Skeletal muscle cell (primary cell): ENCODE measurements at regions not wholly inside any gene's neighbourhood (a gene's known extent, or its start where the extent isn't known, plus 50 kb on each side); places are given as distances from the start of the nearest gene placed in this dataset.
"Not testable (repeated sequence)": the region's sequence is repeated elsewhere in the genome, so short reads cannot be mapped to it uniquely, and the experiment has no call there.

Source experiments
- DNase-seq: peaks from one replicate; pipeline ENCODE4 v3.0.0-alpha.2; 2010; ENCODE audit warnings: low read depth
- H3K4me3 ChIP-seq: 2 replicates; pipeline ENCODE4 v1.5.1; 2011; ENCODE audit warnings: low read depth, mild to moderate bottlenecking, control low read depth, low read length, moderate library complexity

GRCh38 chr17:59491353-59492090 lies 73.9 kb upstream of the DHX40 start:
- no peak overlapping the region for H3K4me3 ChIP-seq
- DNase-seq, result no peak

DNA sequence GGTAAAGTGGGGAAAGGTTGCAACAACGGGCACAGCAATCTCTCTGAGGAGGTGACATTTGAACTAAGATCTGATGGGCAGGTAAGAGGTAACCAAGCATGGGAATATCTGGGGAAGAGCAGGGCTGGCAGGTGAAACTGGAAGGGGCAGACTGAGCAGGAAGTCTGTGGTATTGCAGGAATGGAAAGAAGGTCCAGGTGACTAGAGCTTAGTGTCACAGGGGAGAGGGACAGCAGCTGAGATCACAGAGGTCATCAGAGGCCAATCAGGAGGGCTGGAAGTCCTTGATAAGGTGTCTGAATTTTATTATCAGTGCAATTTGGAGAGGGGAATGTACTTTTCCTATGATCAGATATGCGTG lies 73.3 kb upstream of the DHX40 start:
- no peak for DNase-seq
- no peak overlapping the region for H3K4me3 ChIP-seq

DNA sequence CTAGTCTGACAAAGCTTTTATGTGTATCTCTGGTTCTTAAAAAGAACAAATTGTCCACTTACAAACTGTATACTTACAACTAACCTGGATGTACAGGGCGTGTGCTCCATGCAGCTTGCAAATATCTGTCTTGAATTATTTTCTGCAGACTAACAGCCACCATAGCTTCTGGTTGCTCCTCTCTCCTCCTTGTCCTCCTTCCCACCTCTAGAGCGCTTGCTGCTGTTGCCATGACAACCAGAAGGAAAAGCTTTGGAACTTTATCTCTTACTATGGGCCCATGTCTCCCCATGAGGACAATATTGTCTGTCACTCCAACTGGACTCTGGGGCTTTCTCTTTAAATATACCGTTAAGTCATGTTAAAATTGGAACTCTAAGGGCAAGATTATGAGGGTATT lies 71.5 kb upstream of the DHX40 start:
- no peak for DNase-seq
- no peak overlapping the region for H3K4me3 ChIP-seq

DNA sequence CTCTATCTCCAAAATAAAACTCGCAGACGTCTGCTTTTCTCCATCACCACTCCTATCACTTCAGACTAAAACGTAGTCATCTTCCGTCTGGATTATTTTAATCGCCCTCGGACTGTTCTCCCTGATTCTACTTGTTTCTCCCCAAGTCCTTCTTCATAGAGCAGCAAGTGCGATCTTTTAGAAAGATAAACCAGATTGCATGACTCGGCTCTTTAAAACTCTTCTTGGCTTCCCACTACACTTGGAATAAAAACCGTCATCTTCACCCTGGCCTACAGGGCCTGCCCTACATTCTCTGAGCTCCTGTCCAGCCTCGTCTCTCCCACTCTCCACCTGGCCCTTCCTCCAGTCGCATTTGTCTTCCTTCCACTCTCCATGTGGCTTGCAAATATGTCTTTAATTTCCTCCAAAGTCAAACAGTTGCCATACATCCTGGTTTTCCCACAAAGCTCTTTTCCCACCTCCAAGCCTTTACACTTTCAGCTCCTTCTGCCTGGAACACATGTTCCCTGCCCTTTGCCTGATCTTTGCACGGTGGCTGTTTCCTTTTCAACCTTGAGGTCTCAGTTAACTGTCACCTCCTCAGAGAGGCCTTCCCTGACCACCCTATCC lies 70.5 kb upstream of the DHX40 start:
- no peak for DNase-seq
- H3K4me3 ChIP-seq, result no peak overlapping the region

DNA sequence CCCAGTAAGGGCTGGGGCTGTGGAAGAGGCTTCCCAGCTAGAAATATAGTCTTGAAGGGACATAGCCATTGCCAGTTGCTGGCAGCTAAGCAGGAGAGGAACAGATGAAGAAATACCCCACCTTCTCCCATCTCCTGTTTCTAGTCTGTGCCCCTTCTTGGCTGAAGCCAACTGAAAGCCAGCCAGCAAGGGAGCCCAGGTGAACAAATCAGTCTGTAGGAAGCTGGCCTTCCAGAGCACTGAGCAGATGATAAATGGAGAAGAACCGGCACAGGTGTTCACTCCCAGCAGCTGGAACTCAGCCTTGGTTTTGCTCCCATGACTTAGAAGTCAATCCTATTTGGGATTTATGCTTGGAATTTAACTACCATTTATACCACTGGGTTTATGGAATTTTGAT lies 69.2 kb upstream of the DHX40 start:
- no peak overlapping the region for H3K4me3 ChIP-seq

GRCh38 chr17:59498530-59499307 lies 66.7 kb upstream of the DHX40 start:
- DNase-seq, result no peak
- no peak overlapping the region for H3K4me3 ChIP-seq

More for the DNA sequence above, 69.2 kb upstream of the DHX40 start:
- no peak for DNase-seq

- not testable (repeated sequence) for H3K4me3 ChIP-seq
Observed at GRCh38 chr17:59500086-59500655, 65.2 kb upstream of the DHX40 start.

DNA sequence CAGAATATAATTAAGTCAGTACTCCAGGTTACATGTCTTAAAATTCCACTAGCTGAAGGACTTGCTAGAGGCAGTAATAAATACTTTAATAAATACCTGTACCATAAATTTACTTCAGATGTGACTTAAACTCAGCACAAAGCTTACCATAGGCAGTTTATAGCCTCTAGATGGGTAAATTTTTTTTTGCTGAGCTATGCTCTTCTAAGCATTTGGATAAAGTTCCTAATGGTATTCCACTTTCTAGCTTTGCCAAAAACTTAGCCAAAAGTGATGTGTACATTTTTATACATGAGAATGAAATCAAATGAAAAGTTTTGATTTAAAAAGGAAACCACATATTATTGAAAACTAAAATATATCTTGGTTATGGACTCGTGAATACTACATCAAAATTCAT lies 63.7 kb upstream of the DHX40 start:
- no peak overlapping the region for H3K4me3 ChIP-seq
- no peak for DNase-seq

More at GRCh38 chr17:59500086-59500655, 65.2 kb upstream of the DHX40 start:
- not testable (repeated sequence) for DNase-seq

- DNase-seq, result no peak
- H3K4me3 ChIP-seq, result no peak overlapping the region
Observed at GRCh38 chr17:59502800-59503199, 62.6 kb upstream of the DHX40 start.

DNA sequence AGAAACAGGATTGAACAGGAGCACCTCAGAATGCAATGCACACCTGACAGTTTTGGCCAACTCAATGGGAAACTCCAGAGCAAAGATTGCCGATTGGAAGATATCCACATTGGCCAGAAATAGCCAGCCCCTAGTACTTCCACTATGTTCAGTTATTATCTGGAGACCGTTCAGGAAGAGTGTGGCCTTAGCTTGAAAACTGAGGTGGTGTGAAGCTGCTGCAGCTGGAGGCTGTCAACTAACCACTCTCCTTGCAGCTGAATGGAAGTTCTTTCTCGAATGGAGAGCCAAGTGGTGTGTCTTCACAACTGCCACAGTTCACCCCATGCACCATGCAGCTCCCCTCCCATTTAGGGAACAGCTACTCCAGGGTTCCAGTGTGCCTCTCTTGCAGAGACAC lies 61.9 kb upstream of the DHX40 start:
- DNase-seq, result no peak

GRCh38 chr17:59504821-59505220 lies 60.6 kb upstream of the DHX40 start:
- DNase-seq, result no peak
- no peak overlapping the region for H3K4me3 ChIP-seq

More for the DNA sequence above, 61.9 kb upstream of the DHX40 start:
- H3K4me3 ChIP-seq, result no peak overlapping the region

DNA sequence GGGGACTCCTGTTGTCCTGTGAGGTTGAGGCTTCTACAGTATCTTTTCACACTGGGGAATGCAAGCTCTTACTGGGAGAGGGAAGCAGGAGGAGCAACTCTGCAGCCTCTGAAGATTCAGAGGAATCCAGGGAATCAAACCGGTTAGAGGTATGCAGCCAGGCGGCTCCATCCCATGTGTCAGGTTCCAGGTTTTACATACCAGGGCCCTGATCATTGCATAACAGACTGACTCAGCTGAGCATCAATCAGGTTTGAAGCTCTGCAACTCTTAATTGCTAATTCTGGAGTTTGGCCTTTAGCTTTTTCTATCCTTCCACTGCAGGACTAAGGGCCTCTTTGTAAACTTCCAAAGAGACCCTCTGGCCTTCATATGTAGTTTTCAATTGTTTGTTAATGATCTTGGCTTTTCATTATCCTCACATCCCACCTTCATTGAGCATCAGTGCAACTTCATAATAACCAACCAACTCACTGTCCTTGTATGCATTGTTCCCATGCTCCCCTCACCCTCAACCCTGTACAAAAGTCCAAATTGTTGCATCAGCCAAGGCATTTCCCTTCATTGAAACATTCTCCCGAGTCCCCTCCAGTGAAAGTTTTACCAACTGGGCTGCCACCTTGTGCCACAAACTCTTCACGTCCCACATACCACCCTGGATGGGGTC lies 59.7 kb upstream of the DHX40 start:
- H3K4me3 ChIP-seq, result no peak overlapping the region
- no peak for DNase-seq

GRCh38 chr17:59506894-59507726 lies 58.3 kb upstream of the DHX40 start:
- no peak for DNase-seq
- H3K4me3 ChIP-seq, result no peak overlapping the region

DNA sequence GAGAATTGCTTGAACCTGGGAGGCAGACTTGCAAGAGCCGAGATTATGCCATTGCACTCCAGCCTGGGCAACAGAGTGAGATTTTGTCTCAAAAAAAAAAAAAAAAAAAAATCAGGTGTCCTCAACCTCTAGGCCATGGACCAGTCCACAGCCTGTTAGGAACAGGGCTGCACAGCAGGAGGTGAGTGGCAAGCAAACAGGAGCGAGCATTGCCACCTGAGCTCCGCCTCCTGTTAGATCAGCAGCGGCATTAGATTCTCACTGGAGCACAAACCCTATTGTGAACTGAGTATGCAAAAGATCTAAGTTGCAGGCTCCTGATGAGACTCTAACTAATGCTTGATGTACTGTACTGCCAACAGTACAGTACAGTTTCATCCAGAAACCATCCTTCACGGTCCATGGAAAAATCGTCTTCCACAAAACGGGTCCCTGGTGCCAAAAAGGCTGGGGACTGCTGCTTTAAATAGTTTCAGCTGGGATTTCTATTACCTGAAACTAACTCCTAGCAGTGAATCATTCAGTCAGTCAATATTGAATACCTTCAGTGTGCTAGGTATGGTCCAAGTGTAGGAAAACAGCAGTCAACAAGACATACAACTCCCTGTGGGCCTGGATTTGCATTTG lies 56.3 kb upstream of the DHX40 start:
- DNase-seq, result no peak

GRCh38 chr17:59510611-59511010 lies 54.8 kb upstream of the DHX40 start:
- H3K4me3 ChIP-seq, result no peak overlapping the region
- DNase-seq, result no peak

More for the DNA sequence above, 56.3 kb upstream of the DHX40 start:
- no peak overlapping the region for H3K4me3 ChIP-seq

DNA sequence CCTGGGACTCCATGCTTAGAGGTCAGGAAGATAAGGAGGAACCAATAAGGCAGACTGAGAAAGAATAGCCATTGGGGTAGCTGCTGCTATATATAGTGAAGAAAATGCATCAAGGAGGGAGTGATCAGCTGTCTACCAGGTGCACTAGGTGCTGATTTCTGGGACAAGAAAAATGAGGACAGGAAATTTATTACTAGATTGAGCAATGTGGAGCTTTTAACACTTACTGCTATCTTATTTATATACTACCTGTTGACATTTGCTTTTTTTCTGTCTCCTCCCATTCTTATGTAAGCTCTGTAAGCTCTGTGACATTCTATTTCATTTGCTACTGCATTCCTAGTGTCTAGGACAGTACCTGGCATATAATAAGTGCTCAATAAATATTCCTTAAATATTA lies 53.7 kb upstream of the DHX40 start:
- no peak overlapping the region for H3K4me3 ChIP-seq

DNA sequence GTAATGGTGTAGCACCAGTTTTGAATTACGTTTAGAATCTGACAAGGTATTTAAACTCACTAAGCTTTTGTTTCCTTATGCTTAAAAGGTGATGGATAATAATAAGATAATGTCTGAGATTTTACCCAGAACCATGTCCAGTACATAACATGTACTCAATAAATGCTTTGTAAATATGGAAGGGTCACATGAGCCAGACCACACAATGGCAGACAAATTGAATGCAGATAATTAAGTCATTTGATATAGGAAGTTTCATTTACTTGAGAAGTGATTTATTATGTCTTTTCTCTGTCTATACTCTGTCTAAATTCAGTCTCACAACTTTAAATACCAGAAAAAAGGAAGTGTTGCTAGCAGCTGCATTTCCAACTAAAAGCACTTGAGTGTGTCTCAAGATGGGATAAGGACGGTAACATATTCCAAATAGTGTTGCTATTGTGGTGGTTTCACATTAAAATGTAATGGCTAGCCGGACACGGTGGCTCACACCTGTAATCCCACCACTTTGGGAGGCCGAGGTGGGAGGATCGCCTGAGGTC lies 52.5 kb upstream of the DHX40 start:
- DNase-seq, result no peak

More for the DNA sequence above, 53.7 kb upstream of the DHX40 start:
- DNase-seq, result no peak

More for the DNA sequence above, 52.5 kb upstream of the DHX40 start:
- H3K4me3 ChIP-seq, result no peak overlapping the region
